Femur (tissue), 1 donor: ENCODE measurements at regions not wholly inside any gene's neighbourhood (a gene's known extent, or its start where the extent isn't known, plus 50 kb on each side); places are given as distances from the start of the nearest gene placed in this dataset.
"Not testable (repeated sequence)": the region's sequence is repeated elsewhere in the genome, so short reads cannot be mapped to it uniquely, and the experiment has no call there.

ENCODE experiments used
- DNase-seq: peaks from one replicate; pipeline ENCODE4 v3.0.0-alpha.2; 2017

DNA sequence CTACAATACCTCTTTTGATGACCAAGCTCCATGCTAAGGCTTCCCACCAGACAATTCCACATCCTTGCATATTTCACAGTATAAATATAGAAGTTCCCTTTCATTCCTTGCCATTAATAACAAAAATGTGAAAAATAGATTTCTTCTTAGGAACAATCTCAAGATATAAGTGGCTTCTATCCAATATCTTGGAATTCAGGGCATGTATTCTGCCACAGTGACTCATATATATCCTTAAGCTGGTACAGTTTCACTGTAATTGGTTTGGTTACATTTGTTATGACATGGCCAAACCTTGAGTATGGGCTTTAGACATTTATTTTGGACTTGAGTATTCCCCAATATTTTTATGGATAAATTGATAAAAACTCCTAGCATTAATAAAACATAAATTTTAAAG is 181.7 kb upstream of the DDX53 start:
- DNase-seq = no peak

DNA sequence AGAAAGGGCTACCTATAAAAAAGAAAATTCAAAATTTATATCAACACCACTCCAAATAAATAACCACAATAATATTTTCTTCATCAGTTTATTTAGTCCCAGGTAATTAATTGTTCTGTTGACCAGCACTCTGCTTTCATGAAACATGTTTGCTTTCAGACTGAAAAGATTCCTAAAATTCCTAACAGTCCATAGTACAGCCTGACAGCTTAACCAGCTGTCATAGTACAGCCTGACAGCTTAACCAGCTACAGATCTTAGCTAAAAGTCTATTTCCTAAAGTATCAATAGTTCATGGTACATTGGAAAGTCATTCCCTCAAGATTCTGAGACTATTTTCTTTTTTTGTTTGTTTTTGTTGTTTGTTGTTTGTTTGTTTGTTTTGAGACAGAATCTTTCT is 144.1 kb upstream of the DDX53 start:
- no peak for DNase-seq

DNA sequence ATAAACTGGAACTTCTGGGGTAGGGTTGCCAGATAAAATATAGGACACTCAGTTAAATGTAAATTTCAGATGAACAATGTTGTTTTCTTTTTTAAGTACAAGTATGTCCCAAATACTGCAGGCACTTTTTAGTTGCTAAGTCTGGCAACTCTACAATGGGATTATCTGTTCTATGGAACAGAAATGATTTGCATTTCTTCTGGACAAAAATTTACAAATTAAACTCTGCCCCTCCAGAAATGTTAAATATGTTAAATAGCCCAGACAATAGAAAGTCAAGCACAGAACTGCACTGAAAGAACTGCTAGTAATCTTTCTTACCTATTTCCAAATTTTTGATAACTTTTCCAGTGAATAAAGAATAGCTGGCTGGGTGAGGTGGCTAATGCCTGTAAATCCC is 140.1 kb upstream of the DDX53 start:
- no peak for DNase-seq

DNA sequence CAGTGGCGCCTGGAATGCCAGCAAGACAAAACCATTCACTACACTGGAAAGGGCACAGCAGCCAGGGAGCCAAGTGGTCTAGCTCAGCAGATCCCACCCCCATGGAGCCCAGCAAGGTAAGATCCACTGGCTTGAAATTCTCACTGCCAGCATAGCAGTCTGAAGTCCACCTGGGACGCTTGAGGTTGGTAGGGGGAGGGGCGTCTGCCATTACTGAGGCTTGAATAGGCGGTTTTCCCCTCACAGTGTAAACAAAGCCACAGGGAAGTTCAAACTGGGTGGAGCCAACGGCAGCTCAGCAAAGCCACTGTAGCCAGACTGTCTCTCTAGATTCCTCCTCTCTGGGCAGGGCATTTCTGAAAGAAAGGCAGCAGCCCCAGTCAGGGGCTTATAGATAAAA is 133.0 kb upstream of the DDX53 start:
- DNase-seq = not testable (repeated sequence)

DNA sequence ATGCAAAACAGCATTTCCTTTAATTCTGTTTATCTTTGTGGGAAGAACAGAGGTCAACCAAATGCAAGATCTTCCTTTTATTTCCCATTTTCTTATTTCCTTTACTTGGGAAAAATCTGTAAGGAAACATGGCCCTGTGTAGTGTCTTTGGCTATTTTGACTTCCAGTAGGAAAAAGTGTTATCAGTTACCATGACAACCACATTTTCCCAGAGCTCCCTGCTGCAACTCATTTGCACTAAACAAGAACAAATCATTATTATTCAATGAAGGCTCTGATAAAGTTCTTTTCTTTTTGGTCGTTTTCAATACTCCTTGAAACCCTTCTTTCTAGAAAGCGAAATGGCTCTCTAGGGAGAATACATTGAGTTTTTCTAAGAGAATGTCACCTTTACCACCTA is 117.2 kb upstream of the DDX53 start:
- DNase-seq = no peak

DNA sequence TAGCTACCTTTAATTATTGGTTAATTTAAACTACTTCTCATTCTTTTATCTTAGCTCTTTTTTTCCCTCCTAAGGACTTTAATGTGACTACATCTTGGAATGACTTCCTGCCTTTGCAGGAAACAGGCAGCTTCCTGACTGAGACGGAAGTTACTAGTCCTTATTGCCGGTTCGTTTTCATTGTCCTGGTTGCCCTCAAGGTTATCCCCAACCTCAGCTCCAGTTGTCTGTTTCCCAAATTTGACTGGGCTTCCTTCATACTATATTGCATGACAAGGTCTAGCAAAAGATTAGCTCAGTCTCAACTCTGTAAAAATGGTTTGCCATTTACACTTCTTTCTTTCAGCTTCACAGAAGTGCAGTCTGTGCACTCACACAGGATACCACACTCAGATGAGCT is 109.9 kb upstream of the DDX53 start:
- DNase-seq = no peak

DNA sequence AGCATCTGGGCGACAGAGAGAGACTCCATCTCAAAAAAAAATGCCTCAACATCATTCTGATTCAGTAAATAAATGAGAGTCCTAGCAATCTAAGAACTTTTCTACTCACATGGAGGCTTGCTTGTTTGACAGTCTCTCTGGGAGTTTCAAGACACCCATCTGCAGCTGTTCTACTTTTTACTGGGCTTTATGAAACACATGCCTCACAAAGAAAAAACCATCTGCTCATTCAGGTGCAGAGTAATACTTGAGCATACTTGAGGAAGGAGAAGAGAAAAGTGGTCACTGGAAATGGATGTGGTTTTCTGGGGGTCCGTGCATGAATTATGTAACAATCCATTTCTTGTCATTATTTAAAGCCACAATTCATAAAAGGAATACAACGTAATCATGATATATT is 87.1 kb upstream of the DDX53 start:
- no peak for DNase-seq

DNA sequence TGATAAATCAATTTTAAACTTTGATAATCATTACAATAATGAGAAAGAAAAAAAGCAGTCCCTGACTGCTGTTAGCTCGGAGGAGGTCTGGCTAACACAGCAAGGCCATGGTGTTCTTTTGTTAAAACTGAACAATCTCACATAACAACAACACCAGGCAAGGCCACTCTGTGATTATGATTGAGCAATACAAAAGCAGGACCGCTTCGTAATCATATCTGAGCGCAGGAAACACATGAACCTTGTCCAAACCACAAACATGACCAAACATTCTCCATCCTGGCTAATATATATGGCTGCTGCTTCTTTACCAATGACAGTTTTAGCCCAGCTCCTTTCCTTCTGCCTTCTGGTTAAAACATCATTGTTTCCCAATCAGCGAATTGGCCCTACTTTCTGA is 76.8 kb upstream of the DDX53 start:
- no peak for DNase-seq

DNA sequence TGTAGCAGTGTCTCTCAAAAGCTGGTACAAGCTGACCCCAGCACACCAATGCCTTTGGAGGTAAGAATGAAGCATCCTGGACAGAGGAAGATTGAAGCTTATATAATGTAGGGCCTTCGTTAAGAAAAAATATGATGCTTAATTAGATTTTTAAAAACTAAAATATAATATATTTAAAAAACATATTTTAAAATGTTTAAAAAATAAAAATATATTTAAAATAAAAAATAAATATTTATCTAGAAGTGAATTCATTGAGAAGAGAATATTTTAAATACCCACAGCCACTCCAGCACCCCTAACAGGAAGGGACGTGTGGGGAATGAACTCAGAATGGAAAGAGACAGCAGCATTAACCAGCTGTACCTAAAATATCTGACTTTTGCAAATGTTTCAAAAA is 65.1 kb upstream of the DDX53 start:
- DNase-seq = no peak

DNA sequence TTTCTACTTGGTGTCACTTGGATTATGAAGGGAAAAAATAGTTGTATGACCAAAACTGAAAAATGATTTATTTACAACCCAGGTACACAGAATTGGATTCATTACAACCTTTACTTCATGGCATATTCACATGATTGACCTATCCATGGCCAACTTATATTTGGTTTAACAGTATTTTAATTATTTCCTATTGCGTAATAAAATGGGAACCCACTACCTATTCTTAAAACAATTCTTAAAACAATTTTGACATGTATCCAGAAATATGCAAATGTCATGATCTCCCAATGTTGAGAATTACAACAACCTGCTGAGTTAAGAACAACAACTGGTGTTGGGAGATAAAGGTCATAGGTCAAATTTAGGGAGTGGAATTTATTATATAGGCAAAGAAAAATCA is 54.8 kb upstream of the DDX53 start:
- DNase-seq = no peak
